B cell (primary cell): ENCODE measurements at regions not wholly inside any gene's neighbourhood (a gene's known extent, or its start where the extent isn't known, plus 50 kb on each side); places are given as distances from the start of the nearest gene placed in this dataset.

Source experiments
- ATAC-seq: fragments of 200-7000 bp; cut with Tn5 transposase; one replicate; pipeline ENCODE4 v1.10.0; 2021; ENCODE audit warnings: low read depth, mild to moderate bottlenecking, moderate number of reproducible peaks, moderate library complexity
- CTCF ChIA-PET: fragments of 350-600 bp; sonication (Branson Sonifier 250); formaldehyde crosslinking; loops from one replicate; lab custom pipeline; 2021; ENCODE audit warnings: antibody characterized with exemption, inconsistent platforms; lab: Charles Lee
- POLR2A ChIA-PET: fragments of 350-600 bp; sonication (Branson Sonifier 250); formaldehyde crosslinking; loops from one replicate; lab custom pipeline; 2021; ENCODE audit warnings: antibody characterized with exemption; lab: Charles Lee
- DNase-seq: peaks from one replicate; pipeline ENCODE4 v3.0.0; 2013
- H2AFZ ChIP-seq: 2 replicates; pipeline ENCODE4 v1.6.1; 2012; ENCODE audit warnings: mild to moderate bottlenecking, low read depth, low read length; ENCODE audit not compliant: insufficient read depth, poor library complexity, severe bottlenecking
- H3K27ac ChIP-seq, 2 donors: 1 replicate in 1 of 2; 2 replicates in 1 of 2; pipeline ENCODE4 v1.5.1; 2012 to 2013; ENCODE audit warnings: low read length in 2 of 2, mild to moderate bottlenecking in 2 of 2, moderate library complexity in 1 of 2
- H3K27me3 ChIP-seq, 4 experiments: fragments of 200-600 bp in 1 of 4; sonication (generic) in 1 of 4; replicated peaks in 1 of 4; 1 replicate in 2 of 4; 2 replicates in 2 of 4; pipeline versions ENCODE4 v1.6.1 to v1.7.0; 2013 to 2016; ENCODE audit warnings: low read length in 3 of 4, mild to moderate bottlenecking in 2 of 4, mixed read lengths in 1 of 4, moderate library complexity in 1 of 4; ENCODE audit not compliant: insufficient read depth in 4 of 4, control insufficient read depth in 3 of 4; ENCODE audit errors: control extremely low read depth in 1 of 4
- H3K36me3 ChIP-seq, 2 experiments: replicated peaks in 1 of 2; 1 replicate in 1 of 2; 2 replicates in 1 of 2; pipeline versions ENCODE4 v1.6.1 to v1.7.1; 2013; ENCODE audit warnings: low read length in 1 of 2; ENCODE audit not compliant: insufficient read depth in 2 of 2, control insufficient read depth in 1 of 2; ENCODE audit errors: control extremely low read depth in 1 of 2, extremely low read depth in 1 of 2
- H3K4me1 ChIP-seq, 2 donors: fragments of 200-600 bp in 1 of 2; sonication (generic) in 1 of 2; 1 replicate in 1 of 2; 2 replicates in 1 of 2; pipeline versions ENCODE4 v1.5.1 to v1.6.1; 2013 to 2017; ENCODE audit warnings: low read length in 2 of 2; ENCODE audit not compliant: control insufficient read depth in 2 of 2, insufficient read depth in 2 of 2
- H3K4me2 ChIP-seq: replicated peaks from 2 replicates; pipeline ENCODE3; 2012; ENCODE audit warnings: mild to moderate bottlenecking, low read depth, low read length; ENCODE audit not compliant: poor library complexity, severe bottlenecking
- H3K4me3 ChIP-seq, 5 experiments: fragments of 200-600 bp in 1 of 5; sonication (generic) in 1 of 5; 1 replicate in 3 of 5; 2 replicates in 2 of 5; pipeline versions ENCODE4 v1.5.1 to v1.7.0; 2011 to 2016; ENCODE audit warnings: low read length in 4 of 5, mild to moderate bottlenecking in 4 of 5, low read depth in 2 of 5, control low read depth in 1 of 5, moderate library complexity in 1 of 5; ENCODE audit not compliant: insufficient read depth in 1 of 5; ENCODE audit errors: control extremely low read depth in 1 of 5, extremely low read depth in 1 of 5
- H3K79me2 ChIP-seq: fragments of 200-600 bp; sonication (generic); one replicate; pipeline ENCODE4 v1.6.0; 2016; ENCODE audit warnings: low read length; ENCODE audit not compliant: control insufficient read depth, insufficient read depth
- H3K9ac ChIP-seq: fragments of 200-600 bp; sonication (generic); 2 replicates; pipeline ENCODE4 v1.6.1; 2017; ENCODE audit warnings: mild to moderate bottlenecking, low read length, moderate library complexity
- H3K9me3 ChIP-seq, 3 donors: one replicate each; pipeline versions ENCODE4 v1.6.1 to v1.7.1; 2013; ENCODE audit warnings: low read length in 2 of 3; ENCODE audit not compliant: control insufficient read depth in 2 of 3, insufficient read depth in 1 of 3; ENCODE audit errors: control extremely low read depth in 1 of 3
- H4K20me1 ChIP-seq: 2 replicates; pipeline ENCODE4 v1.6.0; 2012; ENCODE audit warnings: mild to moderate bottlenecking, low read length; ENCODE audit not compliant: insufficient read depth, control insufficient read depth, poor library complexity, severe bottlenecking
- H3K27ac Mint-ChIP-seq: one replicate; pipeline ENCODE4 v1.8.0; 2021; ENCODE audit warnings: mixed read lengths
- H3K27me3 Mint-ChIP-seq: one replicate; pipeline ENCODE4 v1.8.0; 2021; ENCODE audit warnings: mixed read lengths
- H3K4me1 Mint-ChIP-seq: one replicate; pipeline ENCODE4 v1.8.0; 2021; ENCODE audit warnings: mixed read lengths
- H3K4me3 Mint-ChIP-seq: one replicate; pipeline ENCODE4 v1.8.0; 2021; ENCODE audit warnings: mixed read lengths
- H3K9me3 Mint-ChIP-seq: one replicate; pipeline ENCODE4 v1.8.0; 2022; ENCODE audit warnings: mixed read lengths; ENCODE audit not compliant: insufficient read depth
- EZH2 ChIP-seq: IDR thresholded peaks from 2 replicates; pipeline ENCODE4 v1.6.1; 2012; ENCODE audit warnings: borderline replicate concordance, low read depth, mild to moderate bottlenecking, moderate library complexity, low read length; ENCODE audit not compliant: insufficient read depth, poor library complexity, severe bottlenecking
- WGBS: methylation state at CpG from one replicate; pipeline ENCODE4 v1.1.5; 2013; ENCODE audit warnings: missing lambda C conversion rate; ENCODE audit not compliant: insufficient coverage; 5-methylcytosine and 5-hydroxymethylcytosine counted together
- intact Hi-C: fragments of 100-400 bp; cut with micrococcal nuclease; formaldehyde crosslinking; loops from one replicate; pipeline ENCODE4 v1.10.0; 2022
- TF ChIP-seq, protein P1 (sequence below): fragments of 200-600 bp; IDR thresholded peaks from one replicate; pipeline ENCODE4 v1.8.0; 2022; ENCODE audit warnings: antibody characterized with exemption, mild to moderate bottlenecking

DNA sequence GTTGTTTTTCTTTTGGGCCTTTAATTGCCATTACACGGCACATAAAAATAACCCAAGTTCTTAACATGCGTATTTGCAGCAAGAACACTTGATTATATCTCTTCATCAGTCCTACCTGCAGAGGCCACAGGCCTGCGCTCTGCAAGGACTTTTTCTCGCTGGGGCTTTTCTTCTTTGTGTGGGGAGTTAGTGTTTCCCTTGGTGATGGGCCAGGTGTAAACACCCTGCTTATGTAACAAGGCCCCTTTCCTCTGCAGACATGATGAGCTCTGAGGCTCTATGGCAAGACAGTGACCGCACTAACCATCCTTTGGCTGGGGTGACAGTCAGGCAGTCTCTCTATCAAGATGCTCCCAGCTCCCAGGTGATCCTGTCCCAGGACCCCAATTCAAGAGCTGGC lies 97.8 kb upstream of the PCSK2 start:
- H3K36me3 ChIP-seq = no peaks in the 10 kb centered on the region
- no peaks in the 10 kb centered on the region for H3K79me2 ChIP-seq
- H3K9me3 ChIP-seq = no peaks in the 10 kb centered on the region
- no peaks in the 10 kb centered on the region for H3K4me1 Mint-ChIP-seq
- H3K4me3 Mint-ChIP-seq = no peak overlapping the region
- H3K4me2 ChIP-seq = no peak overlapping the region
- no peaks in the 10 kb centered on the region for H3K27me3 Mint-ChIP-seq
- no peak for ATAC-seq
- DNase-seq = no peak
- CTCF ChIA-PET = no interaction called here
- no peaks in the 10 kb centered on the region for H4K20me1 ChIP-seq
- no peak overlapping the region for H3K4me3 ChIP-seq
- 81% methylated on average over 2 of the region's 5 CpGs for WGBS
- H3K9me3 Mint-ChIP-seq = no peaks in the 10 kb centered on the region
- no peak overlapping the region for H3K9ac ChIP-seq
- intact Hi-C loops = no loop called here
- H3K27ac ChIP-seq = no peak overlapping the region
- TF ChIP-seq, protein P1, sequence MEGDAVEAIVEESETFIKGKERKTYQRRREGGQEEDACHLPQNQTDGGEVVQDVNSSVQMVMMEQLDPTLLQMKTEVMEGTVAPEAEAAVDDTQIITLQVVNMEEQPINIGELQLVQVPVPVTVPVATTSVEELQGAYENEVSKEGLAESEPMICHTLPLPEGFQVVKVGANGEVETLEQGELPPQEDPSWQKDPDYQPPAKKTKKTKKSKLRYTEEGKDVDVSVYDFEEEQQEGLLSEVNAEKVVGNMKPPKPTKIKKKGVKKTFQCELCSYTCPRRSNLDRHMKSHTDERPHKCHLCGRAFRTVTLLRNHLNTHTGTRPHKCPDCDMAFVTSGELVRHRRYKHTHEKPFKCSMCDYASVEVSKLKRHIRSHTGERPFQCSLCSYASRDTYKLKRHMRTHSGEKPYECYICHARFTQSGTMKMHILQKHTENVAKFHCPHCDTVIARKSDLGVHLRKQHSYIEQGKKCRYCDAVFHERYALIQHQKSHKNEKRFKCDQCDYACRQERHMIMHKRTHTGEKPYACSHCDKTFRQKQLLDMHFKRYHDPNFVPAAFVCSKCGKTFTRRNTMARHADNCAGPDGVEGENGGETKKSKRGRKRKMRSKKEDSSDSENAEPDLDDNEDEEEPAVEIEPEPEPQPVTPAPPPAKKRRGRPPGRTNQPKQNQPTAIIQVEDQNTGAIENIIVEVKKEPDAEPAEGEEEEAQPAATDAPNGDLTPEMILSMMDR = no peak
- TF ChIP-seq EZH2 = no peak
- no peak overlapping the region for H3K27ac Mint-ChIP-seq
- no peaks in the 10 kb centered on the region for H3K4me1 ChIP-seq
- no peaks in the 10 kb centered on the region for H3K27me3 ChIP-seq
- H2AFZ ChIP-seq = no peak overlapping the region
- POLR2A ChIA-PET = no interaction called here

DNA sequence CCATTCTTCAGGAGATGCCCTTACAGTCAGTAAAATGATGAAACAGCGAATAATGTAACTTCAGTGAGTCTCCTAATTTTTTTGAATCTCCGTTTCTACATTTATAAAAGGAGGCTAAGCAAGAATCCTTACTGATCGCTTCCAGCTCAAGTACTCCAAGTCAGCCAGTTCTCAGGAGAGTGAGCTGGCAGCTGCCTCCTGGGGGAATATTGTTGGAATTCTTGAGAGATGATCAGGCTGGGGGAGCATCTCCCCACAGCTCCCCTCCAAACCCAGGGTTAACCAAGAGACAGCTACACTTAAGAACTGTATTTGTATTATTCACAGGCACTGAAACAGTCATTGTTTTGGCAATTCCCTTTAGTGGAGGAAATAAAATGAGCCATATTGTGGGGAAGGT lies 89.1 kb upstream of the PCSK2 start:
- no peak overlapping the region for H3K27ac ChIP-seq
- H3K9me3 ChIP-seq = no peaks in the 10 kb centered on the region
- no peak overlapping the region for H2AFZ ChIP-seq
- ChIA-PET POLR2A (no interaction called here), CTCF (no interaction called here)
- 100% methylated on average over 1 of the region's 3 CpGs for WGBS
- intact Hi-C loops = no loop called here
- DNase-seq (no peak), ATAC-seq (no peak)
- no peak overlapping the region for H3K9ac ChIP-seq
- H3K27me3 ChIP-seq = no peaks in the 10 kb centered on the region
- H3K4me1 Mint-ChIP-seq = no peaks in the 10 kb centered on the region
- H3K4me3 ChIP-seq = no peak overlapping the region
- H3K4me3 Mint-ChIP-seq = no peak overlapping the region
- TF ChIP-seq, protein P1 = no peak
- no peak for TF ChIP-seq EZH2
- no peaks in the 10 kb centered on the region for H3K4me1 ChIP-seq
- H4K20me1 ChIP-seq = no peaks in the 10 kb centered on the region
- no peaks in the 10 kb centered on the region for H3K9me3 Mint-ChIP-seq
- H3K4me2 ChIP-seq = no peak overlapping the region
- no peaks in the 10 kb centered on the region for H3K79me2 ChIP-seq
- H3K27me3 Mint-ChIP-seq = no peaks in the 10 kb centered on the region
- no peaks in the 10 kb centered on the region for H3K36me3 ChIP-seq
- no peak overlapping the region for H3K27ac Mint-ChIP-seq
